ENCODE measurements at regions not wholly inside any gene's neighbourhood (a gene's known extent, or its start where the extent isn't known, plus 50 kb on each side); places are given as distances from the start of the nearest gene placed in this dataset.

DNA sequence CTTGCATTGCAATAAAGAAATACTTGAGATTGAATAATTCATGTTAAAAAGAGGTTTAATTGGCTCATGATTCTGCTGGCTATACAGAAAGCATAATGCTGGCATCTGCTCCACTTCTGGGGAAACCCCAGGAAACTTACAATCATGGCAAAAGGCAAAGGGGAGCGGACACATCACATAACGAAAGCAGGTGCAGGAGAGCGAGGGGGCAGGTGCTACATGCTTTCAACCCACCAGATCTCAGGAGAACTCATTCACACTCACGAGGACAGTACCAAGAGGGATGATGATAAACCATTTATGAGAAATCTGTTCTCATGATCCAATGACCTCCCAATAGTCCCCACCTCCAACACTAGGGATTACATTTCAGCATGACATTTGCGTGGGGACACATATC lies 172.6 kb downstream of the RASSF9 start (continued):
- TF ChIP-seq USF2 (CRISPR knock-in tag; IDR thresholded peaks at IDR 0.05) = no peak

DNA sequence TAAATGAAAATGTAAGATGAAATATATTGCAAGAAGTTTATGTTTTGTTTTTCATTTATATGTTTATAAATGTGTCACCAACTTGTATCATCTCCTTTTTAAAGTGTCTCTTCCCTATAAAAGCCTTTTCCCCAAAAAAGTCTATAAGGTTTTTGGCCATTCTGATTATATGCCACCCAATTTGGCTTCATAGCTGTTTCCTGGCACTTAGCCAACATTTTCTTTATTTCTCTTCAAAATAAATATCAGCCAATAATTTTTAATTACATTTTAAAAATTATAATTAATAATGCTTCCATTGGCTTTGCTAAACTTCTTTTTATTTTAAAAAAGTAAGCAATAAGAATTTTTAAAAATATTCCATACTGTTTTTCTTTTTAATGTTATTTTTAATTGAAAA lies 171.8 kb downstream of the RASSF9 start:
- TF ChIP-seq, protein P1, sequence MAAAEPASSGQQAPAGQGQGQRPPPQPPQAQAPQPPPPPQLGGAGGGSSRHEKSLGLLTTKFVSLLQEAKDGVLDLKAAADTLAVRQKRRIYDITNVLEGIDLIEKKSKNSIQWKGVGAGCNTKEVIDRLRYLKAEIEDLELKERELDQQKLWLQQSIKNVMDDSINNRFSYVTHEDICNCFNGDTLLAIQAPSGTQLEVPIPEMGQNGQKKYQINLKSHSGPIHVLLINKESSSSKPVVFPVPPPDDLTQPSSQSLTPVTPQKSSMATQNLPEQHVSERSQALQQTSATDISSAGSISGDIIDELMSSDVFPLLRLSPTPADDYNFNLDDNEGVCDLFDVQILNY (CRISPR knock-in tag; IDR thresholded peaks at IDR 0.05) = no peak
- no peak for TF ChIP-seq MAX (CRISPR knock-in tag; IDR thresholded peaks at IDR 0.05)
- no peak for TF ChIP-seq ATF2 (CRISPR knock-in tag; IDR thresholded peaks at IDR 0.05; ENCODE audit: borderline replicate concordance, low read depth)
- no peak for TF ChIP-seq USF1 (CRISPR knock-in tag; IDR thresholded peaks at IDR 0.05)
- TF ChIP-seq ATF1 (CRISPR knock-in tag; IDR thresholded peaks at IDR 0.05) = no peak
- TF ChIP-seq, protein P2, sequence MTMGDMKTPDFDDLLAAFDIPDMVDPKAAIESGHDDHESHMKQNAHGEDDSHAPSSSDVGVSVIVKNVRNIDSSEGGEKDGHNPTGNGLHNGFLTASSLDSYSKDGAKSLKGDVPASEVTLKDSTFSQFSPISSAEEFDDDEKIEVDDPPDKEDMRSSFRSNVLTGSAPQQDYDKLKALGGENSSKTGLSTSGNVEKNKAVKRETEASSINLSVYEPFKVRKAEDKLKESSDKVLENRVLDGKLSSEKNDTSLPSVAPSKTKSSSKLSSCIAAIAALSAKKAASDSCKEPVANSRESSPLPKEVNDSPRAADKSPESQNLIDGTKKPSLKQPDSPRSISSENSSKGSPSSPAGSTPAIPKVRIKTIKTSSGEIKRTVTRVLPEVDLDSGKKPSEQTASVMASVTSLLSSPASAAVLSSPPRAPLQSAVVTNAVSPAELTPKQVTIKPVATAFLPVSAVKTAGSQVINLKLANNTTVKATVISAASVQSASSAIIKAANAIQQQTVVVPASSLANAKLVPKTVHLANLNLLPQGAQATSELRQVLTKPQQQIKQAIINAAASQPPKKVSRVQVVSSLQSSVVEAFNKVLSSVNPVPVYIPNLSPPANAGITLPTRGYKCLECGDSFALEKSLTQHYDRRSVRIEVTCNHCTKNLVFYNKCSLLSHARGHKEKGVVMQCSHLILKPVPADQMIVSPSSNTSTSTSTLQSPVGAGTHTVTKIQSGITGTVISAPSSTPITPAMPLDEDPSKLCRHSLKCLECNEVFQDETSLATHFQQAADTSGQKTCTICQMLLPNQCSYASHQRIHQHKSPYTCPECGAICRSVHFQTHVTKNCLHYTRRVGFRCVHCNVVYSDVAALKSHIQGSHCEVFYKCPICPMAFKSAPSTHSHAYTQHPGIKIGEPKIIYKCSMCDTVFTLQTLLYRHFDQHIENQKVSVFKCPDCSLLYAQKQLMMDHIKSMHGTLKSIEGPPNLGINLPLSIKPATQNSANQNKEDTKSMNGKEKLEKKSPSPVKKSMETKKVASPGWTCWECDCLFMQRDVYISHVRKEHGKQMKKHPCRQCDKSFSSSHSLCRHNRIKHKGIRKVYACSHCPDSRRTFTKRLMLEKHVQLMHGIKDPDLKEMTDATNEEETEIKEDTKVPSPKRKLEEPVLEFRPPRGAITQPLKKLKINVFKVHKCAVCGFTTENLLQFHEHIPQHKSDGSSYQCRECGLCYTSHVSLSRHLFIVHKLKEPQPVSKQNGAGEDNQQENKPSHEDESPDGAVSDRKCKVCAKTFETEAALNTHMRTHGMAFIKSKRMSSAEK (CRISPR knock-in tag; IDR thresholded peaks at IDR 0.05; ENCODE audit: borderline replicate concordance) = no peak
- no peak overlapping the region for H3K4me3 Mint-ChIP-seq
- H3K27me3 Mint-ChIP-seq (ENCODE audit: low read depth) = no peaks in the 10 kb centered on the region
- DNase-seq (ENCODE audit: low spot score) (no peak), ATAC-seq (no peak)
- H3K36me3 Mint-ChIP-seq = peaks cover 10% of the 10 kb centered on the region
- no peak overlapping the region for H3K27ac Mint-ChIP-seq
- CTCF ChIA-PET = no interaction called here
- H3K4me1 Mint-ChIP-seq = no peaks in the 10 kb centered on the region
- POLR2A ChIA-PET = no interaction called here
- peaks cover 30% of the 10 kb centered on the region for H3K9me3 Mint-ChIP-seq

- DNase-seq (ENCODE audit: low spot score) = no peak
- CTCF ChIA-PET = no interaction called here
- no peak overlapping the region for H3K27ac Mint-ChIP-seq
- peaks cover 11% of the 10 kb centered on the region for H3K36me3 Mint-ChIP-seq
- peaks cover 22% of the 10 kb centered on the region for H3K9me3 Mint-ChIP-seq
- no peak for ATAC-seq
- no peaks in the 10 kb centered on the region for H3K27me3 Mint-ChIP-seq (ENCODE audit: low read depth)
- POLR2A ChIA-PET = no interaction called here
- H3K4me1 Mint-ChIP-seq = no peaks in the 10 kb centered on the region
- H3K4me3 Mint-ChIP-seq = no peak overlapping the region
- TF ChIP-seq ZNF396 (CRISPR knock-in tag; IDR thresholded peaks at IDR 0.05; ENCODE audit: borderline replicate concordance) = no peak
- no peak for TF ChIP-seq TCF7 (CRISPR knock-in tag; IDR thresholded peaks at IDR 0.05; ENCODE audit: low read depth)
- no peak for TF ChIP-seq SMAD4 (CRISPR knock-in tag; IDR thresholded peaks at IDR 0.05)
- TF ChIP-seq FOXP1 (CRISPR knock-in tag; IDR thresholded peaks at IDR 0.05; ENCODE audit: borderline replicate concordance) = no peak
- TF ChIP-seq GTF2I (CRISPR knock-in tag; conservative IDR thresholded peaks at IDR 0.05) = no peak
- no peak for TF ChIP-seq ZNF512 (CRISPR knock-in tag; IDR thresholded peaks at IDR 0.05; ENCODE audit: borderline replicate concordance)
- TF ChIP-seq EMX1 (CRISPR knock-in tag; IDR thresholded peaks at IDR 0.05) = no peak
- TF ChIP-seq, protein P2 (CRISPR knock-in tag; IDR thresholded peaks at IDR 0.05; ENCODE audit: borderline replicate concordance) = no peak
- no peak for TF ChIP-seq STAT6 (CRISPR knock-in tag; conservative IDR thresholded peaks at IDR 0.05; ENCODE audit: low read depth)
These were observed 166.3 kb downstream of the RASSF9 start for GRCh38 chr12:85669911-85670310.

All from WTC11 (cell line).